ENCODE measurements at regions not wholly inside any gene's neighbourhood (a gene's known extent, or its start where the extent isn't known, plus 50 kb on each side); places are given as distances from the start of the nearest gene placed in this dataset.

GRCh38 chr17:71974051-71974450 lies 146.8 kb upstream of the SOX9 start:
- TF ChIP-seq CTCF (IDR thresholded peaks at IDR 0.05) (no peak), POLR2A (IDR thresholded peaks at IDR 0.05) (no peak)

Measured in Peyer's patch (tissue), 4 donors.